Cardiac muscle cell (in vitro differentiated cells and primary cell): ENCODE measurements at regions not wholly inside any gene's neighbourhood (a gene's known extent, or its start where the extent isn't known, plus 50 kb on each side); places are given as distances from the start of the nearest gene placed in this dataset.

Source experiments
- DNase-seq, 2 donors: peaks; one replicate each; pipeline versions ENCODE4 v3.0.0 to v3.0.0-alpha.2; 2010 to 2017; ENCODE audit warnings: low read depth in 1 of 2, low spot score in 1 of 2
- H3K27ac ChIP-seq: fragments of 200-600 bp; sonication (generic); 2 replicates; pipeline ENCODE4 v1.5.1; 2016
- H3K27me3 ChIP-seq: fragments of 200-600 bp; sonication (generic); 2 replicates; pipeline ENCODE4 v1.6.0; 2016; ENCODE audit warnings: control low read depth
- H3K36me3 ChIP-seq: fragments of 200-600 bp; sonication (generic); 2 replicates; pipeline ENCODE4 v1.5.1; 2016; ENCODE audit warnings: control low read depth
- H3K4me1 ChIP-seq: fragments of 200-600 bp; sonication (generic); 2 replicates; pipeline ENCODE4 v1.8.1; 2017; ENCODE audit warnings: low read depth, mild to moderate bottlenecking, mixed run types
- H3K4me3 ChIP-seq: fragments of 200-600 bp; sonication (generic); 2 replicates; pipeline ENCODE4 v1.5.1; 2016; ENCODE audit warnings: mild to moderate bottlenecking
- H3K9me3 ChIP-seq: fragments of 200-600 bp; sonication (generic); 2 replicates; pipeline ENCODE4 v1.5.1; 2017; ENCODE audit warnings: low read depth, mild to moderate bottlenecking, control low read depth
- CTCF ChIP-seq: IDR thresholded peaks from 2 replicates; pipeline ENCODE4 v1.5.1; 2012; ENCODE audit warnings: low read depth, mild to moderate bottlenecking, low read length

GRCh38 chr11:101182467-101182866 is 52.9 kb upstream of the PGR start:
- H3K4me1 ChIP-seq, result no peaks in the 10 kb centered on the region
- no peaks in the 10 kb centered on the region for H3K36me3 ChIP-seq

GRCh38 chr11:101180481-101180880 is 50.9 kb upstream of the PGR start:
- no peak for DNase-seq
- H3K9me3 ChIP-seq, result no peaks in the 10 kb centered on the region
- TF ChIP-seq CTCF, result no peak

More at GRCh38 chr11:101182467-101182866, 52.9 kb upstream of the PGR start:
- DNase-seq, result no peak
- Histone ChIP-seq H3K27me3 (no peaks in the 10 kb centered on the region), H3K4me3 (no peak overlapping the region), H3K27ac (no peak overlapping the region), H3K9me3 (no peaks in the 10 kb centered on the region)
- TF ChIP-seq CTCF, result no peak

More at GRCh38 chr11:101180481-101180880, 50.9 kb upstream of the PGR start:
- H3K27me3 ChIP-seq, result no peaks in the 10 kb centered on the region
- no peaks in the 10 kb centered on the region for H3K36me3 ChIP-seq
- H3K4me3 ChIP-seq, result no peak overlapping the region
- H3K27ac ChIP-seq, result no peak overlapping the region
- H3K4me1 ChIP-seq, result no peaks in the 10 kb centered on the region
